ENCODE measurements at regions not wholly inside any gene's neighbourhood (a gene's known extent, or its start where the extent isn't known, plus 50 kb on each side); places are given as distances from the start of the nearest gene placed in this dataset.

- 76 to 83% methylated on average over 2 to 3 of the region's 3 CpGs for WGBS, 2 donors (ENCODE audit: low coverage in 1 of 2)
- no peaks in the 10 kb centered on the region for H3K27me3 ChIP-seq
- in situ Hi-C loops (cut with MboI; ENCODE audit: low pct_ligation_motif_present in 1 of 4, low pct_unique_long_range_greater_than_20kb in 1 of 4, low sequenced_read_pairs in 3 of 4) (no loop called here), intact Hi-C loops (cut with DNase I; ENCODE audit: low total_unique reads) (no loop called here)
- no peaks in the 10 kb centered on the region for H3K9me3 ChIP-seq
- no peak overlapping the region for H3K4me3 ChIP-seq
- no peak for DNase-seq
- no peaks in the 10 kb centered on the region for H3K4me1 ChIP-seq
- H3K36me3 ChIP-seq: no peaks in the 10 kb centered on the region
- TF ChIP-seq, protein P1, sequence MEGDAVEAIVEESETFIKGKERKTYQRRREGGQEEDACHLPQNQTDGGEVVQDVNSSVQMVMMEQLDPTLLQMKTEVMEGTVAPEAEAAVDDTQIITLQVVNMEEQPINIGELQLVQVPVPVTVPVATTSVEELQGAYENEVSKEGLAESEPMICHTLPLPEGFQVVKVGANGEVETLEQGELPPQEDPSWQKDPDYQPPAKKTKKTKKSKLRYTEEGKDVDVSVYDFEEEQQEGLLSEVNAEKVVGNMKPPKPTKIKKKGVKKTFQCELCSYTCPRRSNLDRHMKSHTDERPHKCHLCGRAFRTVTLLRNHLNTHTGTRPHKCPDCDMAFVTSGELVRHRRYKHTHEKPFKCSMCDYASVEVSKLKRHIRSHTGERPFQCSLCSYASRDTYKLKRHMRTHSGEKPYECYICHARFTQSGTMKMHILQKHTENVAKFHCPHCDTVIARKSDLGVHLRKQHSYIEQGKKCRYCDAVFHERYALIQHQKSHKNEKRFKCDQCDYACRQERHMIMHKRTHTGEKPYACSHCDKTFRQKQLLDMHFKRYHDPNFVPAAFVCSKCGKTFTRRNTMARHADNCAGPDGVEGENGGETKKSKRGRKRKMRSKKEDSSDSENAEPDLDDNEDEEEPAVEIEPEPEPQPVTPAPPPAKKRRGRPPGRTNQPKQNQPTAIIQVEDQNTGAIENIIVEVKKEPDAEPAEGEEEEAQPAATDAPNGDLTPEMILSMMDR (IDR thresholded peaks at IDR 0.05): no peak
- TF ChIP-seq POLR2A (IDR thresholded peaks at IDR 0.05): no peak
- no peak for TF ChIP-seq POLR2AphosphoS5 (IDR thresholded peaks at IDR 0.05)
- TF ChIP-seq EP300 (IDR thresholded peaks at IDR 0.05; ENCODE audit: low read depth): no peak
- H3K27ac ChIP-seq: no peak overlapping the region
Observed at GRCh38 chr6:23339268-23339667, 769.9 kb downstream of the HDGFL1 start.

DNA sequence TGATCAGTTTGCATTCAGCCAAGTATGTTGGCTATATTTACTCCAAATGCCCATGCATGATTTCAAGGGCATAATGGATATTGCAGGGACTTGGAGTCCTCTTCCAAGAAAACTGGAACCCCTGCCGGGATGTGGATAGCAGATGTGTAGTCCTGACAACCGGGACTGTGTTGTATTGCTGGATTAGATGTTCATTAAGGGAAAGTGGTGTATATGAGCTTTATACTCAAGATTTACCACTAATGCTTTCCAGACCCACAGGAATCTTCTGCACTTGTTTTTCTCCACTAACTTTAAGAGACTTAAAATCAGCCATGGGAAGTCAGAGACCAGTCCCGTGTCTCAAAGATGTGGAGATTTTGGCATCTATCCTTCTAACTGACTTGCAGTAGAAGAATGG is 770.9 kb downstream of the HDGFL1 start:
- Histone ChIP-seq H3K4me3 (no peak overlapping the region), H3K27me3 (no peaks in the 10 kb centered on the region), H3K4me1 (no peaks in the 10 kb centered on the region), H3K27ac (no peak overlapping the region), H3K36me3 (no peaks in the 10 kb centered on the region), H3K9me3 (no peaks in the 10 kb centered on the region)
- in situ Hi-C loops (cut with MboI; ENCODE audit: low pct_ligation_motif_present in 1 of 4, low pct_unique_long_range_greater_than_20kb in 1 of 4, low sequenced_read_pairs in 3 of 4): no loop called here
- intact Hi-C loops (cut with DNase I; ENCODE audit: low total_unique reads): no loop called here
- DNase-seq: no peak
- TF ChIP-seq POLR2A (IDR thresholded peaks at IDR 0.05) (no peak), EP300 (IDR thresholded peaks at IDR 0.05; ENCODE audit: low read depth) (no peak), POLR2AphosphoS5 (IDR thresholded peaks at IDR 0.05) (no peak)
- TF ChIP-seq, protein P1 (IDR thresholded peaks at IDR 0.05): no peak
- WGBS, 2 donors (ENCODE audit: low coverage in 1 of 2): 79% methylated on average over 3 of the region's 3 CpGs; no CpG with 5 or more reads in 1 of the 2 donors

DNA sequence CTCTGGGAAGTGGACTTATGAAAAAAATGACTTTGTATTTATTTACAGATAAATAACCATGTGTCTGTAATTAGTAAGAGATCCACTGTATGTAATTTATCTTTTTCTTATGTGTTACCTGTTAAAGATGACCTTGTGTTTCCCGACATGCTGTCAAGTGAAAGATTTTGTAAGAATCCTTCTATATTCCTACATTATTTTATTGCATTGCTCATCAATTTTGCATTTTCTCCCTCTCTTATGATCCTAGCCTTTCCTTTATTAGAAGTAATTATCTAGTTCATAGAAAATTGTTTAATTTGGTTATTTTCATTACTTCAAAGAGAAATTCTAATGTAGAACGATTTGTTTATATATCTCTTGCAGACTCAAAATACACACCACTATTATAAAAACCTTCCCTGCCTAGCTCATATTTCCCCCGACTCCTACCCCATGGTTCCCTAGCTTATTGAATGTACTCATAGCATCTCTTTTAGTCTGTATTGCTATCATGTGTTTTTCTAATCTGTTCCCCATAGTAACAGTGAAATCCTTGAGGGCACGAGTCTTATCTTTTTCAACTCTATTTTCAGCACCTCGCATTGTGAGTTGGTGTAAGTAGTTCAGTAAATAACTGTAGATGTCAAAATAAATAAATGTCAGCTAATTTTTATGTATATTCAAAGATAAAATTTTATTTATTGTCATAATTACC is 774.4 kb downstream of the HDGFL1 start:
- TF ChIP-seq, protein P1 (IDR thresholded peaks at IDR 0.05): no peak
- TF ChIP-seq EP300 (IDR thresholded peaks at IDR 0.05; ENCODE audit: low read depth): no peak
- TF ChIP-seq POLR2AphosphoS5 (IDR thresholded peaks at IDR 0.05): no peak
- TF ChIP-seq POLR2A (IDR thresholded peaks at IDR 0.05): no peak
- intact Hi-C loops (cut with DNase I; ENCODE audit: low total_unique reads): no loop called here
- H3K27ac ChIP-seq: no peak overlapping the region
- in situ Hi-C loops (cut with MboI; ENCODE audit: low pct_ligation_motif_present in 1 of 4, low pct_unique_long_range_greater_than_20kb in 1 of 4, low sequenced_read_pairs in 3 of 4): no loop called here
- no peaks in the 10 kb centered on the region for H3K4me1 ChIP-seq
- H3K4me3 ChIP-seq: no peak overlapping the region
- no peaks in the 10 kb centered on the region for H3K9me3 ChIP-seq
- no peaks in the 10 kb centered on the region for H3K27me3 ChIP-seq
- no peaks in the 10 kb centered on the region for H3K36me3 ChIP-seq
- WGBS, 2 donors (ENCODE audit: low coverage in 1 of 2): 63 to 74% methylated on average over 5 of the region's 5 CpGs
- DNase-seq: no peak

GRCh38 chr6:23348185-23348584 is 777.8 kb upstream of the NRSN1 start:
- 67 to 83% methylated on average over 2 to 3 of the region's 3 CpGs for WGBS, 2 donors (ENCODE audit: low coverage in 1 of 2)

More at GRCh38 chr6:23348185-23348584, 777.8 kb upstream of the NRSN1 start:
- no peaks in the 10 kb centered on the region for H3K36me3 ChIP-seq
- no peak overlapping the region for H3K27ac ChIP-seq
- in situ Hi-C loops (cut with MboI; ENCODE audit: low pct_ligation_motif_present in 1 of 4, low pct_unique_long_range_greater_than_20kb in 1 of 4, low sequenced_read_pairs in 3 of 4) (no loop called here), intact Hi-C loops (cut with DNase I; ENCODE audit: low total_unique reads) (no loop called here)
- H3K4me1 ChIP-seq: no peaks in the 10 kb centered on the region
- H3K9me3 ChIP-seq: no peaks in the 10 kb centered on the region
- TF ChIP-seq POLR2A (IDR thresholded peaks at IDR 0.05): no peak
- TF ChIP-seq EP300 (IDR thresholded peaks at IDR 0.05; ENCODE audit: low read depth): no peak
- TF ChIP-seq, protein P1 (IDR thresholded peaks at IDR 0.05): no peak
- TF ChIP-seq POLR2AphosphoS5 (IDR thresholded peaks at IDR 0.05): no peak
- DNase-seq: no peak
- no peaks in the 10 kb centered on the region for H3K27me3 ChIP-seq
- no peak overlapping the region for H3K4me3 ChIP-seq

All from transverse colon (tissue), 4 donors.